Left lung (tissue), 4 donors: ENCODE measurements at regions not wholly inside any gene's neighbourhood (a gene's known extent, or its start where the extent isn't known, plus 50 kb on each side); places are given as distances from the start of the nearest gene placed in this dataset.
A peak's percentile ranks its signal among the peaks of the same experiment; 100 is the strongest.

Experiments used
- ATAC-seq: fragments of 200-7000 bp; cut with Tn5 transposase; one replicate; pipeline ENCODE4 v1.9.1; 2020; ENCODE audit warnings: moderate library complexity
- DNase-seq, 4 donors: peaks; one replicate each; pipeline ENCODE4 v3.0.0-alpha.2; 2013 to 2020
- H3K27ac ChIP-seq, 2 donors: fragments of 200-600 bp; sonication (generic) in 1 of 2; one replicate each; pipeline versions ENCODE4 v1.5.0 to v1.8.0; 2020 to 2021
- H3K27me3 ChIP-seq, 2 donors: fragments of 200-600 bp; sonication (generic) in 1 of 2; one replicate each; pipeline versions ENCODE4 v1.5.0 to v1.8.0; 2020 to 2021
- H3K36me3 ChIP-seq, 2 donors: fragments of 200-600 bp; sonication (generic) in 1 of 2; one replicate each; pipeline versions ENCODE4 v1.5.0 to v1.8.0; 2020 to 2021
- H3K4me1 ChIP-seq, 2 donors: fragments of 200-600 bp; one replicate each; pipeline ENCODE4 v1.8.0; 2021
- H3K4me3 ChIP-seq, 2 donors: fragments of 200-600 bp; sonication (generic) in 1 of 2; one replicate each; pipeline versions ENCODE4 v1.5.0 to v1.8.0; 2020 to 2021; ENCODE audit warnings: mild to moderate bottlenecking in 1 of 2
- H3K9me3 ChIP-seq, 2 donors: fragments of 200-600 bp; sonication (generic) in 1 of 2; one replicate each; pipeline versions ENCODE4 v1.5.0 to v1.8.0; 2020 to 2021
- intact Hi-C, 2 donors: fragments of 100-400 bp; cut with DNase I; formaldehyde crosslinking; loops; one replicate each; pipeline versions ENCODE4 v1.11.2 to v1.14.2; 2022
- TF ChIP-seq, protein P1 (sequence below), 2 donors: fragments of 200-600 bp; sonication (generic) in 1 of 2; IDR thresholded peaks; one replicate each; pipeline versions ENCODE4 v1.5.0 to v1.8.0; 2021; ENCODE audit warnings: antibody characterized with exemption in 2 of 2
- donor health status: DM: no; HTN: yes; CAD: no.
- donor health status: DM: no; HTN: no; CAD: no.

DNA sequence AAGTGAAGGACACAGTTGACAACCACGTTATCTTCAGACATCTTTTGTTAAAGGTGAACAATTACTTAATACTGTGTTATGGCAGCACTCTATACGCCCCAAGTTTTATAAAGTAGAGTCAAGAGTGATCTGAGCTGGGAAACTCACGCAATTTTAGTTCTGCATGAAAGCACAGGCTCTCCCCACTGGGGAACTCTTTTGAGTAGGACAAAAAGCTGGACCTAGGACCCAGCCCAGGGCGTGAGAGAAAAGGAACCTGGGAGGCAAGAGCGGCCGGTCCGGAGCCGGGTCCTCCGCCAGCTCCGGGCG, 152.6 kb upstream of the SLC4A4 start:
- TF ChIP-seq, protein P1, sequence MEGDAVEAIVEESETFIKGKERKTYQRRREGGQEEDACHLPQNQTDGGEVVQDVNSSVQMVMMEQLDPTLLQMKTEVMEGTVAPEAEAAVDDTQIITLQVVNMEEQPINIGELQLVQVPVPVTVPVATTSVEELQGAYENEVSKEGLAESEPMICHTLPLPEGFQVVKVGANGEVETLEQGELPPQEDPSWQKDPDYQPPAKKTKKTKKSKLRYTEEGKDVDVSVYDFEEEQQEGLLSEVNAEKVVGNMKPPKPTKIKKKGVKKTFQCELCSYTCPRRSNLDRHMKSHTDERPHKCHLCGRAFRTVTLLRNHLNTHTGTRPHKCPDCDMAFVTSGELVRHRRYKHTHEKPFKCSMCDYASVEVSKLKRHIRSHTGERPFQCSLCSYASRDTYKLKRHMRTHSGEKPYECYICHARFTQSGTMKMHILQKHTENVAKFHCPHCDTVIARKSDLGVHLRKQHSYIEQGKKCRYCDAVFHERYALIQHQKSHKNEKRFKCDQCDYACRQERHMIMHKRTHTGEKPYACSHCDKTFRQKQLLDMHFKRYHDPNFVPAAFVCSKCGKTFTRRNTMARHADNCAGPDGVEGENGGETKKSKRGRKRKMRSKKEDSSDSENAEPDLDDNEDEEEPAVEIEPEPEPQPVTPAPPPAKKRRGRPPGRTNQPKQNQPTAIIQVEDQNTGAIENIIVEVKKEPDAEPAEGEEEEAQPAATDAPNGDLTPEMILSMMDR (IDR thresholded peaks at IDR 0.05), result no peak
- peak overlapping the region; percentile 76 for H3K27ac ChIP-seq
- H3K27me3 ChIP-seq, result peaks cover 0 to 48% of the 10 kb centered on the region in 2 donors
- peak overlapping the region; percentile 54 to 56 for H3K4me3 ChIP-seq
- H3K36me3 ChIP-seq, result no peaks in the 10 kb centered on the region
- peaks cover 0 to 34% of the 10 kb centered on the region in 2 donors for H3K4me1 ChIP-seq
- no peaks in the 10 kb centered on the region for H3K9me3 ChIP-seq
- DNase-seq (no peak), ATAC-seq (no peak)
- intact Hi-C loops, result no loop called here

GRCh38 chr4:71186566-71187403, 152.0 kb upstream of the SLC4A4 start:
- DNase-seq (peak; percentile 62 to 88 (median 78)), ATAC-seq (peak; percentile 89)
- peaks cover 0 to 48% of the 10 kb centered on the region in 2 donors for H3K27me3 ChIP-seq
- H3K9me3 ChIP-seq, result no peaks in the 10 kb centered on the region
- intact Hi-C loops, result no loop called here
- no peaks in the 10 kb centered on the region for H3K36me3 ChIP-seq
- H3K27ac ChIP-seq, result peak overlapping the region; percentile 76
- H3K4me3 ChIP-seq, result peak overlapping the region; percentile 54 to 56
- TF ChIP-seq, protein P1 (IDR thresholded peaks at IDR 0.05), result no peak
- peaks cover 0 to 34% of the 10 kb centered on the region in 2 donors for H3K4me1 ChIP-seq

DNA sequence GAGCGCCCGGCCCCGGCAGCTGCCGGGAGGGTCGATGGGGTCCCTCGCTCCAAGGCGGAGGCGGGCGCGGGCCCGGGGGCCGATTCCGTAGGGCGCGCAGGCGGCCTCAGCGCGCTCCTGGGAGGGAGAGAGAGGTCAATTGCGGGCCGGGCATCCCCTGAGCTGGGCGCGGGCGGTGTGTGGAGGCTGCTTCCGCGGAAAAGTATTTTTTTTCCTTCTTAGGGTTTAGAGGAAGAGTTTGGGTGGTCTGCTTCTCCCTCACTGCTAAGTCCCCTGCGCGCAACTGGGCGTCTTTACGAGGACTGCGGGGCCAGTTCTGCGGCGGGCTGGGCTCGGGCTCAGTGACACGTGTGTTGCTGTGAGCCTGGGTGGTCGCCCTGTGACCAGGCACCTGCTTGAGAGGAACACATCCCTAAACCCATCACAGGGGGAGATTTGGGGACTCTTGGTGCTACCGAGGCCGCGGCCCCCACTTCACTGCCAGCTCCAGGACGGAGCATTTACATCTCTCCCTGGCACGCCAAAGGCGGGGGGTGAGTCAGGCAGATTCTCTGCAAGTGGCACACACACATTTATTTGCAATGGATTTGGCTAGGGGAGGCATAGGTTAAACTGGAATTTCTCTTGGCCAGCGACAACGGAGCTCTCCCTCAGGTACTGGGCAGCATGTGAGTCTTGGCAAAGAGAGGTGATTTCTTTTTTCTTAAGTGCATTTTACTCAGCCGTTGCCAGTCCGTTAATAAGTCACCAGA, 151.2 kb upstream of the SLC4A4 start:
- Histone ChIP-seq H3K4me1 (peaks cover 0 to 34% of the 10 kb centered on the region in 2 donors), H3K27me3 (peaks cover 0 to 48% of the 10 kb centered on the region in 2 donors), H3K27ac (peak overlapping the region; percentile 76), H3K36me3 (no peaks in the 10 kb centered on the region), H3K4me3 (peak overlapping the region; percentile 54 to 56), H3K9me3 (no peaks in the 10 kb centered on the region)
- ATAC-seq (peak; percentile 58), DNase-seq (peak; percentile 45 to 80 (median 56))
- TF ChIP-seq, protein P1 (IDR thresholded peaks at IDR 0.05), result no peak
- intact Hi-C loops, result no loop called here

- Histone ChIP-seq H3K4me3 (peak overlapping the region; percentile 54 to 56), H3K36me3 (no peaks in the 10 kb centered on the region), H3K27ac (peak overlapping the region; percentile 76), H3K27me3 (peaks cover 0 to 48% of the 10 kb centered on the region in 2 donors), H3K9me3 (no peaks in the 10 kb centered on the region), H3K4me1 (peaks cover 0 to 34% of the 10 kb centered on the region in 2 donors)
- ATAC-seq, result peak; percentile 1
- TF ChIP-seq, protein P1 (IDR thresholded peaks at IDR 0.05), result no peak
- intact Hi-C loops, result no loop called here
- peak in 1 of 4 donors; percentile 46 for DNase-seq
Measured at GRCh38 chr4:71188156-71188640, 150.6 kb upstream of the SLC4A4 start.

DNA sequence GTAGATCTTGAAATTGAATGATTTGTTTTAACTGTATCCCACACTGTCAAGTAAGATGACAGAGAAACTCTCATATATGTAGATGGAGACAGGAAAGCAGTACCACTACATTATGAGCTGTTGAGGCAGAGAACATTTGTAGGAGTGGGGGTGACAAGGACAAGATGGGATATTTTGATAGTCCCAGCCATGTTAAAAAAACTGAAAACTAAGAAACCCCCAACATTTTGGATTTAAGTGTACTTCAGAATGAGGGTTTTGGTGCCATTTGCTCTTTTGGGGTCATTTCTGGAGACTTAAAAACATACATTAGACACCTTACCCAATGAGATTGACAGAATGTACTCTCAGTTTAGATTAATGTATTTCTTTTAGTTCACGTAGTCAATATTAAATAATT, 149.9 kb upstream of the SLC4A4 start:
- ATAC-seq, result no peak
- H3K9me3 ChIP-seq, result no peaks in the 10 kb centered on the region
- peaks cover 0 to 34% of the 10 kb centered on the region in 2 donors for H3K4me1 ChIP-seq
- peak overlapping the region; percentile 16 to 76 for H3K27ac ChIP-seq
- H3K36me3 ChIP-seq, result no peaks in the 10 kb centered on the region
- peaks cover 0 to 48% of the 10 kb centered on the region in 2 donors for H3K27me3 ChIP-seq
- no peak for DNase-seq
- peak overlapping the region in 1 of 2 donors; percentile 56 for H3K4me3 ChIP-seq
- TF ChIP-seq, protein P1 (IDR thresholded peaks at IDR 0.05), result no peak
- intact Hi-C loops, result no loop called here
